GM21381 (cell line): ENCODE measurements at regions not wholly inside any gene's neighbourhood (a gene's known extent, or its start where the extent isn't known, plus 50 kb on each side); places are given as distances from the start of the nearest gene placed in this dataset.
"Not testable (repeated sequence)": the region's sequence is repeated elsewhere in the genome, so short reads cannot be mapped to it uniquely, and the experiment has no call there.

Source experiments
- ATAC-seq: cut with Tn5 transposase; IDR thresholded peaks from one replicate; pipeline ENCODE4 v1.9.1; 2021; ENCODE audit warnings: mild to moderate bottlenecking, moderate library complexity; ENCODE audit not compliant: unreplicated experiment

- not testable (repeated sequence) for ATAC-seq
Observed at GRCh38 chr7:76735668-76736067, 108.6 kb upstream of the POMZP3 start.

GRCh38 chr7:76728571-76728974 lies 101.5 kb upstream of the POMZP3 start:
- ATAC-seq, result not testable (repeated sequence)

- ATAC-seq, result not testable (repeated sequence)
Observed at GRCh38 chr7:76723928-76724327, 96.8 kb upstream of the POMZP3 start.

DNA sequence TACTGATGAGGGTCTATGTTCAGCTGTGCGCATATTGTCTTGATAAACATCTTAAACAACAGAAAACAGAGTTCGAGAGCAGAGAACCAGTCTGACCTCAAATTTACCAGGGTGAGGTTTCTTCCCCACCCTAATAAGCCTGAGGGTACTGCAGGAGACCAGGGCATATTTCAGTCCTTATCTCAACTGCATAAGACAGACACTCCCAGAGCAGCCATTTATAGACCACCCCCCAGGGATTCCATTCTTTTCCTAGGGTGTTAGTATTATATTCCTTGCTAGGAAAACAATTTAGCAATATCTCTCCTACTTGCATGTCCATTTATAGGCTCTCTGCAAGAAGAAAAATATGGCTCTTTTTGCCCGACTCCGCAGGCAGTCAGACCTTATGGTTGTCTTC lies 89.5 kb upstream of the POMZP3 start:
- not testable (repeated sequence) for ATAC-seq

DNA sequence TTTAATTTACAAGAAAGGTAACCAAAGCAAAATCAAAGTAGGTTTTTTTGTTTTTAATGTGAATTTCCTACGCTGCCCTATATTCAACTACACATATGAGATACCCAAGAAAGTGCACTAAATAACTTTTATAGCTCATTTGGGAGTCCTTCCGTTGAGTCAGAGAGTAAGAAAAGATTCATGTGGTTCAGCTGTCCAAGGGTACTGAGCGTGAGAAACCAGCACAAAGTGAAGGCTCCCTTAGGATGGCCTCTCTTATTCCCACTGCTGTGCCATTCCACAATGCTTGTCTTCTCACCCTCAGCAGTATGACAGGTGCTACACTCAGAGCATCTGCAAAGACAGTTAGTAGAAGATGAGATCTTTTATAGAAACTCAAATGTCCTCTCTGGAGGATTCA lies 85.8 kb upstream of the POMZP3 start:
- not testable (repeated sequence) for ATAC-seq

DNA sequence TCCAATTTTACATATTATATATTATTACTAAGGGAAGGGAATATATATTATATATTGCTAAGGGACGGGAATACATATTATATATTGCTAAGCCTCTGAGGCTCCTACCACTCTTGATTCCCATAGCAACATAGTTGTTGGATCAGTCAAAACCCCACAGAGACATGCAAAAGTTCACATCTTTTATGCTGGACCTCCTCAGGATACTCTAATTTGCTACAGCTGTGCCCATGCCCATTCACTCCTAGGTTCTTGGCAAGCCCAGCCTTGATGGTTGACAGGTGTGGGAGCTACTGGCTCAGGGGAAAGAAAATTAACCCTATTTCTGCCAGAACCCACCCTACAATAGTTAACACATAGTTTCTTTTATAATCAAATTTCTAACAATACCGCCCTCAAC lies 84.6 kb upstream of the POMZP3 start:
- ATAC-seq, result not testable (repeated sequence)

DNA sequence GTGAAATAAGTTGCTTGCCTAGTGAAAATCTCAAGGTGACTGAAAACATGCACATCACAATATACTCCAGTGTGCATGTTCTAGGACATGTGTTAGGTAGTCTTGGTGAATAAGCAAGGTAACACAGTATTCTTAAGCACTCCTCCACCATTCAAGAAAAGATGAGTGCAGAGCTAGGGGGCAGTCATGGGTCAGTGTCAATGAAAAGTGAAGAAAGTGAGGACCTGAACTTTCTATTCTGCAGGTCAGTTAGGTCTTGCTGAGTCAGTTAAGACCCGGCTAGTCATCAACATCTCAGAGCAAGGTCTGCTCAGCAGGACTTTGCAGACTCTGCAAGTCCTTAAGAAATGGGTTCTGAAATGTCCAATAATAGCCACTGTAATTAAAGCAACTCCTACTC lies 82.6 kb upstream of the POMZP3 start:
- ATAC-seq, result not testable (repeated sequence)

GRCh38 chr7:76708446-76708845 lies 81.4 kb upstream of the POMZP3 start:
- not testable (repeated sequence) for ATAC-seq

DNA sequence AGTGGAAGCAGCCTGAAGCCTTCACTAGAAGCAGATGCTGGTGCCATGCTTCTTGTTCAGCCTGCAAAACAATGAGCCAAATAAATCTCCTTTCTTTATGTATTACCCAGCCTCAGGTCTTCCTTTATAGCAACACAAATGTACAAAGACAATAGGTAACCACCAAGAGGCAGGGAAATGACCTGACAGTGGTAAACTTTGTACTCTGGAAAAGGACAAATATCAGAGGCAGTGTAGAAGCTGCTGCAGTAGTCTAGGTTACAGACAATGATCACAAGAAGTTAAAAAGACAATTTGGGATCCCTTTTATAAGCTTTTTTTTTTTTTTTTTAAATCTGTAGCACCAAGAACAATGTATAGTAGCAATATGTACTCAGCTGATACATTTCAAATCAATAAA lies 76.7 kb upstream of the POMZP3 start:
- not testable (repeated sequence) for ATAC-seq

- ATAC-seq, result not testable (repeated sequence)
Observed at GRCh38 chr7:76686277-76686676, 59.2 kb upstream of the POMZP3 start.

DNA sequence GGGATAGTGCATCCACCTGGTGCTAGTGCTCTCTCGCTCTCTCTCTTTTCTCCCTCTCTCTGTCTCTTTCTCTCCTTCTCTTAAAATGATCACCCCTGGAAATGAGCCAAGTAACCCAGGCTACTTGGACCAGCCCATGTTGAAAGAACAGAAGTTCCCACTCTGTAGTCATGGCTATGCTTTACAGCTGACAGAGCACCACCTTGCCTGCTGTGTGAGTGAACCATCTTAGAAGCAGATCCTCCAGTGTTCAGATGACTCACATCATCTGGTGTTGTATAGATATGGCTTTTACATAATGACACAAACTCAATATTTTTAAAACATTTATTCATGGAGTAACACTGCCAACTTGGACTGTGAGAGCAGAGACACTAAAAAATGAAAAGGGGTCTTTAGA lies 57.7 kb upstream of the POMZP3 start:
- not testable (repeated sequence) for ATAC-seq

DNA sequence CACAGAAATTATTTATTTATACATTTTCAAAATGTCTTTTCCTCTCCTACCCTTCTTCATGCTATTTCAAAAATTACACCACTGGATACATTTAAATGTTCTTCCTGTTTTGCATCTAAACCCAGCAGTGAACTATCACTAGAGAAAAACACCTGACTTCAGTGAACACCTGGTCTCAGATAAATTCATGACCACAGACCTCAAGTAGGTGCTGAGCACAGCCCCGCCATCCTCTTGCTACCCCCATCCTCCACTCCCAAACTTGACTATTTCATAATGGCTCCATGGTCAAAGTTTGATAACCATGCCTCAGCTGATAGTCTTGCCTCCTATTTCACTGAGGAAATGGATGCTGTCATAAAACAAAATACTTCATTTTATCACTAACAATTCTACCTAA lies 56.6 kb upstream of the POMZP3 start:
- ATAC-seq, result not testable (repeated sequence)

DNA sequence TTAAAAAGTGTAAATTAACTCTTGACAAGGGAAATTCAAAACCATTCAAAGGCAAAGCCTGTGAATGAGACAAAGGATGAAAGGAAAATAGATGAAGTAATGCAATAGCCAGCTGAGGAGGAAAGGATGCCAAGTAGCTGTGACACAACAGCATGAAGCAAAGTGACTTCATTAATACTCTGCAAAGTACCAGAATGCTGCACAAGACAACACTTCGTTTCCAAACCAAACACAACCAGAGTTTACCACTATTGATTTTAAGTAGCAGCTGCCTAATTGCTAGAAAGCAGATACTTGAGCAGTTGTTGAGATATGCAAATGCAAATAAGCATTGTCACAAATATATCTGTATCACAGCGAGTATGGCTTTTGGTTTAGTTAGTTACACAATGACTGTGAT lies 54.7 kb upstream of the POMZP3 start:
- ATAC-seq, result not testable (repeated sequence)

DNA sequence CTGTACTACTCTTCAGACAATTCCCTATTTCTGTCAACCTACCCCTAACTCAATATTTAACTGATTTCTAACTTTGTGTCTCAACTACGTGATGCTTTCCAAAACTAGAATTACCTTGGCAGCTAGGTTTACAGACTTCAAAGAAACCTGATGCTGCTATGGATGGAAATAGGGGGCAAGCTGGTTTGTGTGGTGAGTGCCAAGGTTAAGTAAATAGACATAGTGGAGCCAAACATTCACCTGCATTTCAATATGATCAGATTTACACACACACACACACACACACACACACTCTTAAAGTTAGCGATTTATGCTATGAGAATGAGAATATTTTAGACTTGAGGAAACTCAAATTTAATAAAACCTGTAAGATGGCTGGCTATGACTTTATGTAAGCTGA lies 52.1 kb upstream of the POMZP3 start:
- ATAC-seq, result not testable (repeated sequence)

DNA sequence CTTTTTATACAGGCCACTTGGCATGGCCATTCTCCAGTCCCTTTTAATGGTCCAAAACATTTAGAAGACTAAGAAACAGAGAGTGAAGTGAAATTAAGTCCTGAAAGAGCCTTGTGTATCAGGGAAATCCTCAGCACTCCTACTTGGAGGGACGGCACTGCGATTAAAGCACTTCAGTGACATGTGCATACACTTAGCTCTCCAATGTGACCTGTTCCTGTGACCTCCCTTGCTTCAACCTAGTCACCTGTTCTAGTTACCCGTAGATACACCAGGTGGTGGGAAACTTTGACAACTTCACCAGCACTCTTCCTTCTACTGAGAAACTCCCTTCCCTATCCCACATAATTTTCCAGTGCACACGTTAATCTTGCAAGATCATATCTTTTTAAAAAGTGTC lies 51.4 kb upstream of the POMZP3 start:
- ATAC-seq, result not testable (repeated sequence)

GRCh38 chr7:76676890-76677289 lies 49.8 kb upstream of the POMZP3 start:
- ATAC-seq, result not testable (repeated sequence)
